ENCODE measurements at regions not wholly inside any gene's neighbourhood (a gene's known extent, or its start where the extent isn't known, plus 50 kb on each side); places are given as distances from the start of the nearest gene placed in this dataset.

- intact Hi-C loops (cut with DNase I), result no loop called here
- Histone ChIP-seq H3K4me1 (peaks cover 0 to 6% (median 0%) of the 10 kb centered on the region in 9 donors), H3K4me3 (no peak overlapping the region), H3K27me3 (peaks cover 0 to 3% (median 0%) of the 10 kb centered on the region in 7 donors), H3K36me3 (no peaks in the 10 kb centered on the region), H3K9me3 (no peaks in the 10 kb centered on the region), H3K27ac (no peak overlapping the region)
- WGBS, 2 donors, result 71 to 91% methylated on average over 2 of the region's 2 CpGs
- no peak for DNase-seq
- TF ChIP-seq CTCF (IDR thresholded peaks at IDR 0.05), result no peak
- no peak for ATAC-seq
Observed at GRCh38 chr1:113192242-113192641, 119.2 kb downstream of the LRIG2 start.

GRCh38 chr1:113192980-113193379, 120.0 kb downstream of the LRIG2 start:
- no peak for TF ChIP-seq CTCF (IDR thresholded peaks at IDR 0.05)
- intact Hi-C loops (cut with DNase I), result no loop called here
- Histone ChIP-seq H3K27me3 (peaks cover 0 to 3% (median 0%) of the 10 kb centered on the region in 7 donors), H3K9me3 (no peaks in the 10 kb centered on the region), H3K4me1 (peaks cover 0 to 6% (median 0%) of the 10 kb centered on the region in 9 donors), H3K4me3 (no peak overlapping the region), H3K36me3 (no peaks in the 10 kb centered on the region), H3K27ac (no peak overlapping the region)
- 73 to 91% methylated on average over 1 of the region's 1 CpG for WGBS, 2 donors
- ATAC-seq (no peak), DNase-seq (no peak)

GRCh38 chr1:113194846-113195830, 122.1 kb downstream of the LRIG2 start:
- DNase-seq (no peak), ATAC-seq (peak in 1 of 8 donors; percentile 27)
- Histone ChIP-seq H3K9me3 (no peaks in the 10 kb centered on the region), H3K4me1 (peaks cover 0 to 6% (median 0%) of the 10 kb centered on the region in 9 donors), H3K27me3 (peaks cover 0 to 3% (median 0%) of the 10 kb centered on the region in 7 donors), H3K27ac (no peak overlapping the region), H3K4me3 (no peak overlapping the region), H3K36me3 (no peaks in the 10 kb centered on the region)
- no peak for TF ChIP-seq CTCF (IDR thresholded peaks at IDR 0.05)
- intact Hi-C loops (cut with DNase I), result no loop called here
- WGBS, 2 donors, result 78 to 79% methylated on average over 18 of the region's 18 CpGs

GRCh38 chr1:113197719-113198330, 124.8 kb downstream of the LRIG2 start:
- DNase-seq, result no peak
- intact Hi-C loops (cut with DNase I), result no loop called here
- WGBS, 2 donors, result 66 to 72% methylated on average over 13 of the region's 13 CpGs
- no peaks in the 10 kb centered on the region for H3K9me3 ChIP-seq
- peaks cover 0 to 3% (median 0%) of the 10 kb centered on the region in 7 donors for H3K27me3 ChIP-seq
- no peak for TF ChIP-seq CTCF (IDR thresholded peaks at IDR 0.05)
- no peak overlapping the region for H3K4me3 ChIP-seq
- no peaks in the 10 kb centered on the region for H3K4me1 ChIP-seq
- ATAC-seq, result no peak
- H3K27ac ChIP-seq, result no peak overlapping the region
- no peaks in the 10 kb centered on the region for H3K36me3 ChIP-seq

Data from heart right ventricle (tissue), 16 donors.